GM23248 (cell line): ENCODE measurements at regions not wholly inside any gene's neighbourhood (a gene's known extent, or its start where the extent isn't known, plus 50 kb on each side); places are given as distances from the start of the nearest gene placed in this dataset.
"Not testable (repeated sequence)": the region's sequence is repeated elsewhere in the genome, so short reads cannot be mapped to it uniquely, and the experiment has no call there.

ENCODE experiments used
- DNase-seq: peaks from one replicate; pipeline ENCODE4 v3.0.0-alpha.2; 2015
- H2AFZ ChIP-seq: fragments of 200-600 bp; sonication (generic); 2 replicates; pipeline ENCODE4 v1.6.1; 2016; ENCODE audit warnings: antibody characterized with exemption
- H3F3A ChIP-seq: fragments of 200-600 bp; sonication (generic); 2 replicates; pipeline ENCODE4 v1.6.1; 2016; ENCODE audit warnings: mild to moderate bottlenecking, antibody characterized with exemption, mixed run types; ENCODE audit not compliant: insufficient read depth
- H3K27ac ChIP-seq: fragments of 200-600 bp; sonication (generic); 2 replicates; pipeline ENCODE4 v1.5.1; 2016; ENCODE audit warnings: mild to moderate bottlenecking
- H3K27me3 ChIP-seq: fragments of 200-600 bp; sonication (generic); replicated peaks from 2 replicates; pipeline ENCODE4 v1.6.1; 2016; ENCODE audit warnings: mild to moderate bottlenecking; ENCODE audit not compliant: insufficient read depth
- H3K36me3 ChIP-seq: fragments of 200-600 bp; sonication (generic); 2 replicates; pipeline ENCODE4 v1.6.1; 2016; ENCODE audit warnings: low read depth, mild to moderate bottlenecking
- H3K4me1 ChIP-seq: fragments of 200-600 bp; sonication (generic); 2 replicates; pipeline ENCODE4 v1.6.1; 2016; ENCODE audit warnings: mild to moderate bottlenecking; ENCODE audit not compliant: insufficient read depth
- H3K4me2 ChIP-seq: fragments of 200-600 bp; sonication (generic); one replicate; pipeline ENCODE4 v1.6.1; 2016; ENCODE audit warnings: mild to moderate bottlenecking; ENCODE audit not compliant: unreplicated experiment
- H3K4me3 ChIP-seq: fragments of 200-600 bp; sonication (generic); 2 replicates; pipeline ENCODE4 v1.5.1; 2016; ENCODE audit warnings: mild to moderate bottlenecking
- H3K79me2 ChIP-seq: fragments of 200-600 bp; sonication (generic); 2 replicates; pipeline ENCODE4 v1.6.1; 2016; ENCODE audit warnings: mild to moderate bottlenecking; ENCODE audit not compliant: insufficient read depth
- H3K9ac ChIP-seq: fragments of 200-600 bp; sonication (generic); 2 replicates; pipeline ENCODE4 v1.6.1; 2016; ENCODE audit warnings: mild to moderate bottlenecking
- H3K9me2 ChIP-seq: fragments of 200-600 bp; sonication (generic); 2 replicates; pipeline ENCODE4 v1.6.1; 2016; ENCODE audit warnings: mixed run types, mild to moderate bottlenecking, moderate library complexity; ENCODE audit not compliant: insufficient read depth
- H3K9me3 ChIP-seq: fragments of 200-600 bp; sonication (generic); one replicate; pipeline ENCODE4 v1.6.1; 2017; ENCODE audit warnings: low read depth
- H4K20me1 ChIP-seq: fragments of 200-600 bp; sonication (generic); 2 replicates; pipeline ENCODE4 v1.6.0; 2016; ENCODE audit not compliant: insufficient read depth
- EZH2 ChIP-seq: fragments of 200-600 bp; sonication (generic); IDR thresholded peaks from 2 replicates; pipeline ENCODE4 v1.6.1; 2018; ENCODE audit warnings: antibody characterized with exemption, mild to moderate bottlenecking; ENCODE audit not compliant: insufficient read depth, poor library complexity, severe bottlenecking
- EZH2phosphoT487 ChIP-seq: fragments of 200-600 bp; sonication (generic); IDR thresholded peaks from 2 replicates; pipeline ENCODE4 v1.6.1; 2018; ENCODE audit warnings: antibody characterized with exemption, moderate library complexity, mild to moderate bottlenecking, low read depth; ENCODE audit not compliant: insufficient read depth
- WGBS, 2 experiments: methylation state at CpG; one replicate each; pipeline ENCODE4 v1.1.6; 2015 to 2017; ENCODE audit warnings: low lambda C conversion rate in 2 of 2, low coverage in 1 of 2; ENCODE audit errors: missing lambda C conversion rate in 2 of 2; 5-methylcytosine and 5-hydroxymethylcytosine counted together
- in situ Hi-C: fragments of 300-500 bp; cut with MboI; formaldehyde crosslinking; loops from 2 replicates; pipeline ENCODE4 v1.15.0; 2020

GRCh38 chr20:47885909-47886453 lies 100.7 kb upstream of the SULF2 start:
- 46 to 56% methylated on average over 8 of the region's 8 CpGs for WGBS, 2 experiments
- Histone ChIP-seq H2AFZ (no peak overlapping the region), H3K9me3 (no peaks in the 10 kb centered on the region), H3K79me2 (no peaks in the 10 kb centered on the region), H3K36me3 (no peaks in the 10 kb centered on the region), H3K27me3 (no peaks in the 10 kb centered on the region), H3K9ac (no peak overlapping the region), H3K4me3 (no peak overlapping the region), H3K27ac (no peak overlapping the region), H3F3A (no peaks in the 10 kb centered on the region), H3K4me2 (no peak overlapping the region), H3K4me1 (no peaks in the 10 kb centered on the region), H4K20me1 (no peaks in the 10 kb centered on the region), H3K9me2 (no peaks in the 10 kb centered on the region)
- DNase-seq = no peak
- no peak for TF ChIP-seq EZH2
- no peak for TF ChIP-seq EZH2phosphoT487
- in situ Hi-C loops = no loop called here

GRCh38 chr20:47883940-47884339 lies 98.7 kb upstream of the SULF2 start:
- H3K4me1 ChIP-seq, H3K27ac ChIP-seq, H4K20me1 ChIP-seq, H3K4me2 ChIP-seq, in situ Hi-C loops, H3K4me3 ChIP-seq, H3K79me2 ChIP-seq, DNase-seq, H3K9ac ChIP-seq, H3K36me3 ChIP-seq, H3F3A ChIP-seq, H2AFZ ChIP-seq, H3K9me3 ChIP-seq, H3K9me2 ChIP-seq, H3K27me3 ChIP-seq: not testable (repeated sequence)
- whole genome bisulfite sequencing, 2 experiments = 67 to 80% methylated on average over 1 of the region's 1 CpG

GRCh38 chr20:47883186-47883585 lies 97.9 kb upstream of the SULF2 start:
- no peak overlapping the region for H3K27ac ChIP-seq
- 38 to 48% methylated on average over 5 of the region's 5 CpGs for WGBS, 2 experiments
- H4K20me1 ChIP-seq = no peaks in the 10 kb centered on the region
- no peaks in the 10 kb centered on the region for H3K9me2 ChIP-seq
- no peak overlapping the region for H3K4me3 ChIP-seq
- H2AFZ ChIP-seq = no peak overlapping the region
- no peaks in the 10 kb centered on the region for H3K36me3 ChIP-seq
- no peaks in the 10 kb centered on the region for H3K79me2 ChIP-seq
- in situ Hi-C loops = no loop called here
- H3K27me3 ChIP-seq = no peaks in the 10 kb centered on the region
- H3K9ac ChIP-seq = no peak overlapping the region
- DNase-seq = no peak
- no peaks in the 10 kb centered on the region for H3K4me1 ChIP-seq
- no peak for TF ChIP-seq EZH2phosphoT487
- no peak for TF ChIP-seq EZH2
- H3K4me2 ChIP-seq = no peak overlapping the region
- H3F3A ChIP-seq = no peaks in the 10 kb centered on the region
- H3K9me3 ChIP-seq = no peaks in the 10 kb centered on the region

- H3K9me3 ChIP-seq = no peaks in the 10 kb centered on the region
- no peaks in the 10 kb centered on the region for H3K4me1 ChIP-seq
- in situ Hi-C loops = no loop called here
- no peaks in the 10 kb centered on the region for H3K36me3 ChIP-seq
- no peak overlapping the region for H3K4me3 ChIP-seq
- no peaks in the 10 kb centered on the region for H3K79me2 ChIP-seq
- H3K9me2 ChIP-seq = no peaks in the 10 kb centered on the region
- H3K27me3 ChIP-seq = peaks cover 6% of the 10 kb centered on the region
- H3F3A ChIP-seq = no peaks in the 10 kb centered on the region
- WGBS, 2 experiments = 84 to 87% methylated on average over 15 of the region's 15 CpGs
- no peak overlapping the region for H3K4me2 ChIP-seq
- TF ChIP-seq EZH2 (no peak), EZH2phosphoT487 (no peak)
- H3K9ac ChIP-seq = no peak overlapping the region
- DNase-seq = no peak
- no peak overlapping the region for H2AFZ ChIP-seq
- H3K27ac ChIP-seq = no peak overlapping the region
- H4K20me1 ChIP-seq = no peaks in the 10 kb centered on the region
Observed at GRCh38 chr20:47879771-47880170, 94.5 kb upstream of the SULF2 start.

- H3K4me2 ChIP-seq = no peak overlapping the region
- 18 to 38% methylated on average over 2 to 6 of the region's 6 CpGs for WGBS, 2 experiments
- no peaks in the 10 kb centered on the region for H3F3A ChIP-seq
- H3K9me2 ChIP-seq = no peaks in the 10 kb centered on the region
- H3K27ac ChIP-seq = no peak overlapping the region
- H4K20me1 ChIP-seq = no peaks in the 10 kb centered on the region
- H2AFZ ChIP-seq = no peak overlapping the region
- TF ChIP-seq EZH2 (no peak), EZH2phosphoT487 (no peak)
- no peak overlapping the region for H3K9ac ChIP-seq
- H3K79me2 ChIP-seq = no peaks in the 10 kb centered on the region
- in situ Hi-C loops = no loop called here
- H3K4me3 ChIP-seq = no peak overlapping the region
- H3K4me1 ChIP-seq = no peaks in the 10 kb centered on the region
- H3K36me3 ChIP-seq = no peaks in the 10 kb centered on the region
- H3K27me3 ChIP-seq = peaks cover 6% of the 10 kb centered on the region
- peak; percentile 24 for DNase-seq
- H3K9me3 ChIP-seq = no peaks in the 10 kb centered on the region
Observed at GRCh38 chr20:47878601-47879027, 93.3 kb upstream of the SULF2 start.
